HG02852 (cell line): ENCODE measurements at regions not wholly inside any gene's neighbourhood (a gene's known extent, or its start where the extent isn't known, plus 50 kb on each side); places are given as distances from the start of the nearest gene placed in this dataset.

Experiments
- ATAC-seq: cut with Tn5 transposase; IDR thresholded peaks from one replicate; pipeline ENCODE4 v1.9.1; 2021; ENCODE audit warnings: mild to moderate bottlenecking, moderate library complexity; ENCODE audit not compliant: unreplicated experiment

DNA sequence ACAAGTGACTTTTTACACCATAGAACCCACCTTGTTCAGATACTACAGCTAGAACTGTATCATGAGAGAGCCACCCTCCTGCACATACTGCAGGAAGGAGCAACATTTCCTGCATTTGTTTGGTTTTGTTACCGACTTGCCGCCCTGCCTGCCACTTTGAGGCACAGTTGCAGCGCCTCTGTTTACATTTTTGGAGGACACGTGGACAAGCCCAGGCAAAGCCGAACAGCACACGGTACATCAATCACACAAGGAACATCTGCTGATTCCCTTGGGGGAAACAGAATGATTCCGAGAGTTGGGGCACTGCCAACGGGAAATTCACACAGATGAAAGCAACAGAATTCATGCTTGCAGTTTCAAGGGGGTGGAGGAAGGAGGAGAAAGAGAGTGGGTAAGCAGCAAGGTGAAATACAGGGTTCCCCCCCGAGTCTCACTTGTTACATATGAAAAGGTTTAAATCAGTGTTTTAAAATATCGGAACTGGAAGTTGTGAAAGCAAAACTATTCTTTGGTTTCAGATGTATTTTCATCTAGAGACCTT lies 110.7 kb downstream of the BTG1 start:
- ATAC-seq = peak; percentile 70

GRCh38 chr12:92034083-92034482 lies 111.6 kb downstream of the BTG1 start:
- ATAC-seq = no peak

GRCh38 chr12:92032965-92033364 lies 112.7 kb downstream of the BTG1 start:
- no peak for ATAC-seq

- no peak for ATAC-seq
Measured at GRCh38 chr12:92032101-92032500, 113.5 kb downstream of the BTG1 start.

DNA sequence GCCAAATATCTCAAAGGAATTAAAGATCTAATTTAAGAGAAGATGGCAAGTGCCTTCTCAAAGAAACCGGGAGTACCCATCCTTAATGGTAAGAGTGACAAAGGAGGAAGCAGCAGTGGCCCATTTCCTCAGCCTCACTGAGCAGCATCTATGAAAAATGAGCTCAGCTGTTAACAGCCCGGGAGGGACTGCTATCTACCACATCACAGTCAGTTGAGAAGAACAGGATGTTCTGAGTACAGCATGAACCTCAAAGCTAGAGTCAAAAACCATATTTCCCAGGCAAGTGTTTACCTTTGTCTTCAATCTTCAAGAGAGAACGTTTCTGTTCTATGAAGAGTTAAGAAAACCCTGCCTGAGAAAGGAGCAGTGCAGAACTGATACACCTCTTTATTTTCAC lies 115.0 kb downstream of the BTG1 start:
- peak; percentile 79 for ATAC-seq

DNA sequence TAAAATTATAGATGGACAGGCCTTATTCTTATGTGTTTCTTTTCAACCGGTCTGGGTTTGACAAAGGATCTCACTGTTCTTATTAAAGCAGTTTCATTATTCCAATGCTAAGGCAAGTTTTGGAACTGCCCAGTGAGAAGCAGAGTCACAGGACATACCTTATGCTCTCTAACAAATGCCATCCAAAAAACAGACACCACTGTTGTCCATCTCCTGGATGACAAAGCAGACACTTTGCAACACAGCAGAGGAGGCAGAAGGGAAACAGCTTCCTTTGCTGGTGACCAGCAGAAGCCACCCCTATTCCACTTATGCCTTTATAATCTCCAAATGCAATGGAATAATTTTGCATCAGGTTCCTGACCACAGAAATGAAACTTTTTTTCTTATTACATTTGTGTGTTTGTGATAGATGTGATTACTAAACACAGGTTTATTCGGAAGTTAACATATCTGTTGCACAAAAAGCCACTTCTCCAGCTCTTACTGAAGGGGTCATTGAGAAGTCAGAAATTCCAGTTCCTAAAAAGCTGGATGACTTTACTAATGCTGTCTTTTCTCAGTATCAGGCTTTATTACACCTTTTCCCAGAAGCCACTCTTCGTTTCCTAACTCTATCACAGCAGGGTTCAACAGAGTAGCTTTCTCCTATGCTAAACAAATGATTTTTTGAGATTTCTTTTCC lies 115.6 kb downstream of the BTG1 start:
- ATAC-seq = no peak

- no peak for ATAC-seq
Measured at GRCh38 chr12:92029136-92029535, 116.5 kb downstream of the BTG1 start.

- no peak for ATAC-seq
Measured at GRCh38 chr12:92028441-92028709, 117.3 kb downstream of the BTG1 start.

DNA sequence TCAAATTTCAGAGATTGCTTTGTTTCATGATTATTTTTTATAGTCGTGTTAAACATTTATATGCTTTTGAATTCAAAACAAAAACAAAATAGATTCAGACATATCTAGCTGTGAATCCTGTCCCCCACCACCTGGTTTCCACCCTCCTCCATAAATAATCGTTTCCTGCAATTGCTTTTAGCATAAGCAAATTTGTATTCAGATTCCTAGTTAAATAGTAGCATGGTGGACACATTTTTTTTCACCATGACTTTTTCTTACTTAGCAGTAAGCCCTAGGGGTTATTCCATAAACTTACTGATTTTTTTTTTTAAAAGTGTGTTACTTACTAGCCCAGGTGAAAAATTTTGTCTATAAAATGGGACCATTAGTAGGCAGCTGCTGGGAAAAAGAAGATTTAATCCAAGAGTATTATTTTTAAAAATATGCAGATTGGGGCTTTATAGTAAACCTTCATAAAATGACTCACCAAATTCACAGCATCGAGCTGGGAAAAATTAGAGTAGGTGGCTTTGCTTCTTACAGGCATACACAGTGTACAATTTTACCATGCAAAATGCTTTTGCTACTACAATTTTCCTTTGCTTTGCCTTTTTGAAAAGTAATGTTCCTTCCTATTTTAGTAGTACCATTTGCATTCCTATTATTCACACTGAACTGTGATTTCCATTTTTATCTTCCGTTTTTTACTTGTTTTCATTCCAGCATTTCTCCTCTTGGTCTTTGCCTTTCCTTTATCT lies 117.8 kb downstream of the BTG1 start:
- no peak for ATAC-seq

- no peak for ATAC-seq
Measured at GRCh38 chr12:92027243-92027642, 118.4 kb downstream of the BTG1 start.

DNA sequence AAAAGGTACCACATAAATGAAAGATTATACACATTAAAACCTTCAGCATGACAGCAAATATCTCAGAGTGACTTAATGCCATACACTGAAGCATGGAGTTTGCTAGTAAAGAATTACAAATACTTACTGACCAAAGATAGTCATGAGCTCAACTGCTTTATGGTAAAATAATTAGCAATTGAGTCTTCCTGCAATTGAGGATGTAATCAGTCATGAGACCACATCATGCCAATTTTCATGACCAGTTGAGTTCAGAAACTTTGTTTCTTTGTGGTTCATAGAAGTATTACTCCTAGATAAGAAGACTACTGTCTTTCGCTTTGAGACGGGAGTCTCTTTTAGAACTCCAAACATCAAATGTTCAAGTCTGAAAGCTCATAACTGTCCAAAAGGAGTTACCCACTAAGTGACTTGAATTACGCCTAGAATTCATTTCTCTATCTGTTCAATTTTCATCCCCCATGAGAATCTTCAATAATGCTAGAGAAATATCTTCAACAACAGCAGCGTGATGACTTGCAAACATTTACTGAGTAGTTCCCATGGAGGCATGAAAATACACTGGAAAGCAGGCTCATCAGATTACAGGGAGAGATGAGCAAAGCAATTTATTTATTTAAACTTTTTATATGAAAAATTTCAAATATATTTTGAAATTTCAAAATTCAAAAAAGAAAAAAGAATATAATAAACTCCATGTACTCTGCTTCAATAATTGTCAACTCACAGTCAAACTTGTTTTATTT lies 120.0 kb downstream of the BTG1 start:
- no peak for ATAC-seq

DNA sequence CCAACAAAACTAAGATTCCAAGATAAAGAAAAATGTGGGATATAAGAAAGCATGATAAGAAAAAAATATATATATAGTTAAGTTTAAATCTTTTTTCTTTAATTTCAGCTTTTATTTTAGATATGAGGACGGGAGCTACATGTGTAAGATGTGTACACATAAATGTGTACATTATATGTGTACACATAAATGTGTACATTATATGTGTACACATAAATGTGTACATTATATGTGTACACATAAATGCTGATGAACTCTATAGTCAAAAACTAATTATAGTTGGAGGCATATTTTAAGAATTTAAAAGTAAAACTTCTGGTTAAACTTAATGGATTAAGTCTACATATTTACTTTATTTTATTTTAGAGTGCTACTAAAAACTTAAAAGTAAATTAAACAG lies 123.6 kb downstream of the BTG1 start:
- no peak for ATAC-seq

DNA sequence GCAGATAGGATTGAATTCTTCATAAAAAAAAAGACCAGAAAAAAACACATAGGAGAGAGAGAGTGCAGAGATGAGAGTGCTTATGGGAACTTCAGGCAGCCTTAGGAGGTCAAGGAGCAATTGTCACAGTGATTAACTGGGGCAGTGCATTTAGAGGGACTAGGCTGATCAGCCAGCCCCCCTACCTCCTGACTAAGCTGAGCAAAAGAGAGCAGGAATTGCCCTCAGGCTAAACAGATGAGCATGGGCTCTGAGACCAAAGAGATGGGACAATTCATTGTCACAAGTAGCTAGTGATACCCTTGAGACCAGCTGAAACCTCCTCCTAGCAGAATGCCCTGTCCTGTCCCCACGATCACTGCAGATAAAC lies 124.0 kb downstream of the BTG1 start:
- ATAC-seq = no peak

DNA sequence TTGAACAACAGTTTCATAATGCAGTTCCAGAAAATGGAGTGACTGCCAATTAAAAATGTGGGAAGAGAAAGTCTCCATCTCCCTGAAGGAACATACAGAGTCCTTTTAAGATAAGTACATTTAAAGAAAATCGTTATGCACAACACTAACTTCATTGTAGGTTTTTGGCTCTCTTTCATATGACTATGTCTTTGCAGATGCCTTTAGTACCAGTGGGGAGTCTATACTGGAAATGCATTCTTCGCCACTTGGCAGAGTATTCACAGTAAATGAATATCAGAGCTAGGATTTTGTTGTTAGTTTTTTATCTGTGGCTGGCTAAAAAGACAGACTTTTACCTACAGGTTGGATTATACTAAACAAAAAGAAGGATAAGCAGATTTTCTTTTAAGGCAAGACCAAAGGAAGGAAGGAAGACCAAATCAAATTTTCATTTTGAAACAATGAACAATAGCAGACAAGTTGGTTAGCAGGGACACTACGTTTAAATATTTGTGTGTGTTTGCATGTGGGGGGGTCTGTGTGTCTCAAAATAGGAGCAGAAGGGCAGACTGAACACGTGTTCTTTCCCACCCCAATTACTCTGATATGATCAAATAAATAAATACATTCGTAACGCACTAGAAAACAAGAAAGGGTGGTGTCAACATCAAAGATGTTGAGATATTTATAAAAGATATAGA lies 124.5 kb downstream of the BTG1 start:
- ATAC-seq = no peak

GRCh38 chr12:92019491-92020277 lies 126.0 kb downstream of the BTG1 start:
- no peak for ATAC-seq

GRCh38 chr12:92012691-92013090 lies 133.0 kb downstream of the BTG1 start:
- no peak for ATAC-seq

DNA sequence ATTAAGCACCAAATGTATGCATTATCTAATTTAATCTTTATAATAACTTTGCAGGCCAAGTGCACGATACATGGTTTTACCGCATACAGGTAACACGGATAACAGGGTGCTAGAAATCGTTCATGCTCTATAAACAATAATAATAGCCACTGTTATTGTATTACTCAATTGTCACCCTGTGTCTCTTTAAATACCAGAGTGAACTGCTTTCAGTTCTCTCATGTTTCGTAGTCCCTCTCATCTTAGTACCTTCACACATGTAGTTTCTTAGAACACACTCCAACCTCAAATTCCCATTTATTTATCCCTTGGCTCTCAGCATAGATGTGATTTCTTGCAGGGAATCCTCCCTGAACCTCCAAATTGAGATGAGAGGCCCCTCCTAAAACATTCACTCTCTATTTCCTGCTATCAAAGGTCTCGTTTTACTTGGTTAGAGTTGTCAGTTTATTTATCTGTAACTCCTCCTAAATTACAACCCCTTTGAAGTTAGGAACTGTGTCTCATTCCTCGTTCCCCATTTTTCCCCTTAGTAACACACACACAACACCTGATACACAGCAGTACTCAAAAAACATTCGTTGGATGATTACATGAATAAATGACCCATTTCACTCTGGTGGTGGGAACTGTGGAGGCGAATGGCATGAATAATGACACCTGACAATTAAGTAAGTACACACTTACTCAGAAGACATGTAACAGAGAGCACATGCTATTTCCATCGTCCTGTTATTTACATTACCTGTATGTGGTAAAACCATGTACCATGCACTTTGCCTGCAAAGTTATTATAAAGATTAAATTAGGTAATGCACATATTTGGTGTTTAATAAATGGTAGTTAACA lies 134.6 kb downstream of the BTG1 start:
- ATAC-seq = no peak

GRCh38 chr12:92010368-92010767 lies 135.3 kb downstream of the BTG1 start:
- no peak for ATAC-seq

- ATAC-seq = no peak
Measured at GRCh38 chr12:92008345-92008744, 137.3 kb downstream of the BTG1 start.

DNA sequence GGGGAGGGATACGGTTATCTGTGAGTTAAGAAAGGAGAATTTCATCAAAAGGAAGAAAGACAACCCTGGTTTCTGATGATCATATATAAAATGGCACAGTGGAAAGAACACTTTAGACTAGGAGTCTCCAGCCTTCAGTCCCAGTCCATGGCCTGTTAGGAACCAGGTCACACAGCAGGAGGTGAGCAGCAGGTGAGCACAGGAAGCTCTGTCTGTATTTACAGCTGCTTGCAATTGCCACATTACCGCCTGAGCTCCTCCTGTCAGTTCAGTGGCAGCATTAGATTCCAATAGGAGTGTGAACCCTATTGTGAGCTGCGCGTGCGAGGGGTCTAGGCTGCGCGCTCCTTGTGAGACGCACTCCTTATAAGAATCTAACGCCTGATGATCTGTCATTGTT lies 137.9 kb downstream of the BTG1 start:
- ATAC-seq = no peak
